NB4 (cell line): ENCODE measurements at regions not wholly inside any gene's neighbourhood (a gene's known extent, or its start where the extent isn't known, plus 50 kb on each side); places are given as distances from the start of the nearest gene placed in this dataset.

Source experiments
- CTCF ChIP-seq: IDR thresholded peaks from one replicate; pipeline ENCODE4 v1.5.1; 2012; ENCODE audit warnings: low read depth, low read length
- POLR2A ChIP-seq: IDR thresholded peaks from 2 replicates; pipeline ENCODE4 v1.6.1; 2011; ENCODE audit warnings: mild to moderate bottlenecking; ENCODE audit not compliant: insufficient read length; ENCODE audit errors: extremely low read depth
- TF ChIP-seq, protein P1 (sequence below): IDR thresholded peaks from 2 replicates; pipeline ENCODE4 v1.6.1; 2011; ENCODE audit warnings: low read depth, low read length

GRCh38 chr2:15092181-15092580 is 459.7 kb downstream of the LRATD1 start:
- TF ChIP-seq CTCF (no peak), POLR2A (no peak)
- TF ChIP-seq, protein P1, sequence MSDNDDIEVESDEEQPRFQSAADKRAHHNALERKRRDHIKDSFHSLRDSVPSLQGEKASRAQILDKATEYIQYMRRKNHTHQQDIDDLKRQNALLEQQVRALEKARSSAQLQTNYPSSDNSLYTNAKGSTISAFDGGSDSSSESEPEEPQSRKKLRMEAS, result no peak
